Activated T-helper 9 cell treated with anti-CD3 and anti-CD28 coated beads, Interleukin-2, amount 50 U/mL, for 16 hours (primary cell): ENCODE measurements at regions not wholly inside any gene's neighbourhood (a gene's known extent, or its start where the extent isn't known, plus 50 kb on each side); places are given as distances from the start of the nearest gene placed in this dataset.
"Not testable (repeated sequence)": the region's sequence is repeated elsewhere in the genome, so short reads cannot be mapped to it uniquely, and the experiment has no call there.

Experiments used
- DNase-seq: peaks from one replicate; pipeline ENCODE4 v3.0.0-alpha.2; 2020; ENCODE audit warnings: low read depth

GRCh38 chr5:72651109-72651508 lies 143.9 kb upstream of the ZNF366 start:
- DNase-seq: no peak

- no peak for DNase-seq
Observed at GRCh38 chr5:72649449-72649848, 142.2 kb upstream of the ZNF366 start.

GRCh38 chr5:72648480-72648879 lies 141.3 kb upstream of the ZNF366 start:
- DNase-seq: no peak

GRCh38 chr5:72647806-72648205 lies 140.6 kb upstream of the ZNF366 start:
- DNase-seq: no peak

GRCh38 chr5:72646246-72646866 lies 139.1 kb upstream of the ZNF366 start:
- DNase-seq: no peak

- no peak for DNase-seq
Observed at GRCh38 chr5:72645064-72645846, 138.0 kb upstream of the ZNF366 start.

- no peak for DNase-seq
Observed at GRCh38 chr5:72644296-72644695, 137.1 kb upstream of the ZNF366 start.

- no peak for DNase-seq
Observed at GRCh38 chr5:72641164-72641563, 134.0 kb upstream of the ZNF366 start.

- no peak for DNase-seq
Observed at GRCh38 chr5:72637058-72637457, 129.8 kb upstream of the ZNF366 start.

GRCh38 chr5:72636565-72636964 lies 129.4 kb upstream of the ZNF366 start:
- DNase-seq: not testable (repeated sequence)

- DNase-seq: no peak
Observed at GRCh38 chr5:72634444-72634843, 127.2 kb upstream of the ZNF366 start.

GRCh38 chr5:72633649-72634048 lies 126.4 kb upstream of the ZNF366 start:
- no peak for DNase-seq

GRCh38 chr5:72633041-72633445 lies 125.8 kb upstream of the ZNF366 start:
- DNase-seq: no peak

GRCh38 chr5:72630721-72631120 lies 123.5 kb upstream of the ZNF366 start:
- no peak for DNase-seq

- DNase-seq: no peak
Observed at GRCh38 chr5:72630081-72630480, 122.9 kb upstream of the ZNF366 start.

- no peak for DNase-seq
Observed at GRCh38 chr5:72628771-72629371, 121.7 kb upstream of the ZNF366 start.

GRCh38 chr5:72625332-72625731 lies 118.1 kb upstream of the ZNF366 start:
- no peak for DNase-seq

GRCh38 chr5:72624641-72625236 lies 117.5 kb upstream of the ZNF366 start:
- no peak for DNase-seq

GRCh38 chr5:72623936-72624335 lies 116.7 kb upstream of the ZNF366 start:
- DNase-seq: no peak

GRCh38 chr5:72623323-72623722 lies 116.1 kb upstream of the ZNF366 start:
- no peak for DNase-seq

GRCh38 chr5:72622170-72622760 lies 115.1 kb upstream of the ZNF366 start:
- no peak for DNase-seq

GRCh38 chr5:72621576-72621975 lies 114.4 kb upstream of the ZNF366 start:
- DNase-seq: no peak

- DNase-seq: no peak
Observed at GRCh38 chr5:72619677-72620076, 112.5 kb upstream of the ZNF366 start.
